Loucy (cell line): ENCODE measurements at regions not wholly inside any gene's neighbourhood (a gene's known extent, or its start where the extent isn't known, plus 50 kb on each side); places are given as distances from the start of the nearest gene placed in this dataset.

Experiments used
- H2AFZ ChIP-seq: fragments of 200-600 bp; sonication (generic); 2 replicates; pipeline ENCODE4 v1.6.0; 2016; ENCODE audit warnings: antibody characterized with exemption, mild to moderate bottlenecking, low read length, moderate library complexity
- H3F3A ChIP-seq: fragments of 200-600 bp; 2 replicates; pipeline ENCODE4 v1.6.0; 2016; ENCODE audit warnings: antibody characterized with exemption, low read depth, mild to moderate bottlenecking
- H3K27me3 ChIP-seq: fragments of 200-600 bp; sonication (generic); 2 replicates; pipeline ENCODE4 v1.6.1; 2014; ENCODE audit warnings: low read length, mild to moderate bottlenecking; ENCODE audit not compliant: insufficient read depth, poor library complexity, severe bottlenecking
- H3K36me3 ChIP-seq: fragments of 200-600 bp; sonication (generic); 2 replicates; pipeline ENCODE4 v1.6.1; 2016; ENCODE audit warnings: low read length; ENCODE audit not compliant: insufficient read depth
- H3K4me1 ChIP-seq: fragments of 200-600 bp; sonication (generic); 2 replicates; pipeline ENCODE4 v1.5.1; 2014; ENCODE audit warnings: low read length, mild to moderate bottlenecking; ENCODE audit not compliant: insufficient read depth, poor library complexity, severe bottlenecking
- H3K4me2 ChIP-seq: fragments of 200-600 bp; sonication (generic); 2 replicates; pipeline ENCODE4 v1.6.0; 2014; ENCODE audit warnings: antibody characterized with exemption, low read length, low read depth, mild to moderate bottlenecking; ENCODE audit not compliant: poor library complexity, severe bottlenecking
- H3K4me3 ChIP-seq: fragments of 200-600 bp; sonication (generic); 2 replicates; pipeline ENCODE4 v1.5.1; 2014; ENCODE audit warnings: low read length, mild to moderate bottlenecking, mixed read lengths; ENCODE audit not compliant: poor library complexity, severe bottlenecking
- H3K79me2 ChIP-seq: fragments of 200-600 bp; sonication (generic); 2 replicates; pipeline ENCODE4 v1.6.1; 2014; ENCODE audit warnings: low read length; ENCODE audit not compliant: insufficient read depth
- H3K9ac ChIP-seq: fragments of 200-600 bp; sonication (generic); 2 replicates; pipeline ENCODE4 v1.6.0; 2014; ENCODE audit warnings: mild to moderate bottlenecking, low read depth, low read length, moderate library complexity; ENCODE audit not compliant: poor library complexity, severe bottlenecking
- H3K9me2 ChIP-seq: fragments of 200-600 bp; sonication (generic); replicated peaks from 2 replicates; pipeline ENCODE4 v1.6.1; 2016; ENCODE audit warnings: low read depth, low read length, mixed read lengths
- H3K9me3 ChIP-seq: fragments of 200-600 bp; sonication (generic); 2 replicates; pipeline ENCODE4 v1.6.1; 2014; ENCODE audit warnings: mild to moderate bottlenecking, antibody characterized with exemption, low read length, low read depth; ENCODE audit not compliant: insufficient read depth
- H4K20me1 ChIP-seq: fragments of 200-600 bp; sonication (generic); 2 replicates; pipeline ENCODE4 v1.6.0; 2014; ENCODE audit warnings: antibody characterized with exemption, low read length, mild to moderate bottlenecking; ENCODE audit not compliant: insufficient read depth, poor library complexity, severe bottlenecking
- CTCF ChIP-seq: fragments of 200-600 bp; sonication (generic); conservative IDR thresholded peaks from 2 replicates; pipeline ENCODE4 v1.5.1; 2014; ENCODE audit warnings: mild to moderate bottlenecking, antibody characterized with exemption, low read length
- EZH2phosphoT487 ChIP-seq: fragments of 200-600 bp; IDR thresholded peaks from 2 replicates; pipeline ENCODE4 v1.6.1; 2018; ENCODE audit warnings: antibody characterized with exemption, mild to moderate bottlenecking, moderate library complexity, borderline replicate concordance

GRCh38 chrX:38985945-38986344 lies 184.7 kb downstream of the MID1IP1 start:
- Histone ChIP-seq H2AFZ (no peak overlapping the region), H3K27me3 (no peaks in the 10 kb centered on the region), H4K20me1 (no peaks in the 10 kb centered on the region), H3F3A (peaks cover 6% of the 10 kb centered on the region; the same call in 1 of the 2 replicates), H3K4me1 (peaks cover 17% of the 10 kb centered on the region), H3K36me3 (no peaks in the 10 kb centered on the region), H3K9me3 (no peaks in the 10 kb centered on the region), H3K4me2 (no peak overlapping the region), H3K9me2 (no peaks in the 10 kb centered on the region), H3K79me2 (no peaks in the 10 kb centered on the region), H3K9ac (no peak overlapping the region), H3K4me3 (no peak overlapping the region)
- TF ChIP-seq CTCF (no peak), EZH2phosphoT487 (no peak)

- no peaks in the 10 kb centered on the region for H4K20me1 ChIP-seq
- no peaks in the 10 kb centered on the region for H3K9me3 ChIP-seq
- H3K9me2 ChIP-seq = no peaks in the 10 kb centered on the region
- H3K4me2 ChIP-seq = peak overlapping the region; percentile 62
- peak overlapping the region; percentile 36; the same call in 1 of the 2 replicates for H2AFZ ChIP-seq
- TF ChIP-seq EZH2phosphoT487 = no peak
- TF ChIP-seq CTCF = peak; percentile 20
- peak overlapping the region; percentile 39 for H3K9ac ChIP-seq
- peaks cover 17% of the 10 kb centered on the region for H3K4me1 ChIP-seq
- no peak overlapping the region for H3K4me3 ChIP-seq
- H3K79me2 ChIP-seq = no peaks in the 10 kb centered on the region
- H3F3A ChIP-seq = peaks cover 6% of the 10 kb centered on the region; the same call in 1 of the 2 replicates
- no peaks in the 10 kb centered on the region for H3K36me3 ChIP-seq
- no peaks in the 10 kb centered on the region for H3K27me3 ChIP-seq
These were observed 185.3 kb downstream of the MID1IP1 start for GRCh38 chrX:38986586-38986985.

GRCh38 chrX:38987198-38987651 lies 186.0 kb downstream of the MID1IP1 start:
- Histone ChIP-seq H3K9ac (no peak overlapping the region), H3K4me1 (peaks cover 17% of the 10 kb centered on the region), H3K4me2 (peak overlapping the region; percentile 62), H3K36me3 (no peaks in the 10 kb centered on the region), H3K27me3 (no peaks in the 10 kb centered on the region), H3K4me3 (no peak overlapping the region), H3K79me2 (no peaks in the 10 kb centered on the region), H3K9me2 (no peaks in the 10 kb centered on the region), H3F3A (peaks cover 6% of the 10 kb centered on the region; the same call in 1 of the 2 replicates), H3K9me3 (no peaks in the 10 kb centered on the region), H4K20me1 (no peaks in the 10 kb centered on the region), H2AFZ (no peak overlapping the region)
- no peak for TF ChIP-seq EZH2phosphoT487

- Histone ChIP-seq H3F3A (peaks cover 6% of the 10 kb centered on the region; the same call in 1 of the 2 replicates), H3K9me3 (no peaks in the 10 kb centered on the region)
These were observed 187.0 kb downstream of the MID1IP1 start for GRCh38 chrX:38988301-38988700.

More at GRCh38 chrX:38988301-38988700, 187.0 kb downstream of the MID1IP1 start:
- TF ChIP-seq EZH2phosphoT487 (no peak), CTCF (no peak)
- Histone ChIP-seq H3K79me2 (no peaks in the 10 kb centered on the region), H2AFZ (no peak overlapping the region), H4K20me1 (no peaks in the 10 kb centered on the region), H3K36me3 (no peaks in the 10 kb centered on the region), H3K27me3 (no peaks in the 10 kb centered on the region), H3K4me3 (no peak overlapping the region), H3K4me1 (peaks cover 17% of the 10 kb centered on the region), H3K4me2 (no peak overlapping the region), H3K9me2 (no peaks in the 10 kb centered on the region), H3K9ac (no peak overlapping the region)
